NCI-H524 treated with DMSO at 0.1 percent for 48 hours (cell line): ENCODE measurements at regions not wholly inside any gene's neighbourhood (a gene's known extent, or its start where the extent isn't known, plus 50 kb on each side); places are given as distances from the start of the nearest gene placed in this dataset.

Experiments used
- DNase-seq: peaks from one replicate; lab custom pipeline; 2025; lab: John Stamatoyannopoulos, UW

DNA sequence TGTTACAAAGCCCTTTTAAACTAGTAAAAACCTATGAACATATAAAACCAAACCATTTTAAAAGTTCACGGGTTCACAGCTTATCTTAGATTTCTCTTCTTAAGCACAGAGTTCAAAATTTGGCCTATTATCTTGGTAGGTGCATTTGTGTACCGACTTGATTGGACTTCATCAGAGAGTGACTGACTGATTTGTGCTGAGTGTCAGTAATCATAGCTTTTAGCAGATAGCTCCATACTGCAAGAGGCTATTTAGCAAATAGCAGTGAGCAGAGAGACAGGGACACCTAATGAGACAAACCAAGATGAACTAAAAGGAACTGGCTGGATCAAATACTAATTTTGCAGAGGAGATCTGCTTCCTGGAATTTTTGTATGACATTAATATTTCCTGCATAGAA is 274.5 kb downstream of the PRR16 start:
- no peak for DNase-seq

DNA sequence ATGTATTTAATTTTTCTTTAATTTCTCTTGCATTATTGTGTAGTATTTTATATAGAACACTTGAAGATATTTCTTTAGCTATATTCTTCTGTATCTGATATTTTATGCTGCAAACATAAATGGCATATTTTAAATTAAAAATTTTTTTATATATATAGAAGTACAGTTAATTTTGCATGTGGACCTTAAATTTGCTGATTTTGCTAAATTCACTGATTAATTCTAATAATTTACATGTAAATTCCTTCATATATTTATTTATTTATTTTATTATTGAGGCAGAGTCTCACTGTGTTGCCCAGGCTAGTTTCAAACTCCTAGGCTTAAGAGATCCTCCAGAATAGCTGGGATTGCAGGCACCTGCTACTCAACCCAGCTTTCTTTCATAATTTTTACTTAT is 276.9 kb downstream of the PRR16 start:
- DNase-seq: no peak

DNA sequence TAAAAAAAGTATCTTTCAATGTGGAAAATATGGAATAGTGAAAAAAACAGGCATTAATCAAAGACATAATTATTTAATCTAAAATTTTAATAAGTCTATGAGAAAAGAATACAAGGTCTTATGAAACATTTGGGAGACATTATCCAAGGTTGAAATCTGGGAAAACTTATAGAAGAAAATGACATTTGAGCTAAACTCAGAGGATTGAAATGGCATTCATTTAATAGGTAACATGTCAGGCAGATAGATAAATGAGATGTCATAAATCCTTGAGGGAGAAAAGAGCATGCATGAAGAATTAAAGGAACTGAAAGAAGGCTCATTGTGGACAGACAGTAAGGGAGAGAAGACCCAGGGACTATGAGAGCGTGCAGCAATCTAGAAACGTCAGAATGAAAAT is 284.4 kb downstream of the PRR16 start:
- DNase-seq: no peak

DNA sequence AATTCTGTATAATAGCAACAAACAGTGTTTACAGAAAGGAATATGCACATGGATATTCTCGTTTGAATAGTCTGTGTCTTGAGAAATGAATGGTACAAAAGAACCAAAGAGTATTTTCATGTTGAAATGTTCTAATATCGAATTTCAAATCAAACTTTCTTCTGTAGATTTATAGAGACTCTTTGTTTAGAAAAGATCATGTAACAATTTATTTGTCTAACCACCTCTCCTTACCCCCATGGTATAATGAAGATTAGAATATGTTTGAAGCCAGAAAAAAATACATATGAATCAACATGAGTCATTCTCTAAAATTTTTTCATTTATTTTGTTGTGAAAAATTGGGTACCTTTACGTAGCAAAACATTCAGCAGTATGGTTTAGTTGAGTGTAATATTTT is 285.6 kb downstream of the PRR16 start:
- DNase-seq: no peak

DNA sequence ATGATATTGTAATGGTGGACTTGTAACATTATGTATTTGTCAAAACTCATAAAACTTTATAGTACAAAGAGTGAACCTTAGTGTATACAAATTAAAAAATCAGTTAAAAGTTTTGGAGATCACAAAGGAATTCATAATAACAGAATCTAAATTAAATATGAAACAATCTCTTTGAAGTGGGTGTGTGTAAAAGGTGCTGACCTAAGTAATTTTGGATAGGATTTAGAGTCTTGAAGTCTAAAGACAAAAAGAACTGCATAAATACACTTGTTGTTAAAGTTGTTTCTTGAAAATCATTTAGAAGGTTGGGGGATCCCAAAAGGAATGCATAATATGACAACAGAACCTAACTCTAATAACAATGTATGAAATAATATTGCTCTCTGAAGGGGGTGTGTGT is 295.5 kb downstream of the PRR16 start:
- DNase-seq: no peak

DNA sequence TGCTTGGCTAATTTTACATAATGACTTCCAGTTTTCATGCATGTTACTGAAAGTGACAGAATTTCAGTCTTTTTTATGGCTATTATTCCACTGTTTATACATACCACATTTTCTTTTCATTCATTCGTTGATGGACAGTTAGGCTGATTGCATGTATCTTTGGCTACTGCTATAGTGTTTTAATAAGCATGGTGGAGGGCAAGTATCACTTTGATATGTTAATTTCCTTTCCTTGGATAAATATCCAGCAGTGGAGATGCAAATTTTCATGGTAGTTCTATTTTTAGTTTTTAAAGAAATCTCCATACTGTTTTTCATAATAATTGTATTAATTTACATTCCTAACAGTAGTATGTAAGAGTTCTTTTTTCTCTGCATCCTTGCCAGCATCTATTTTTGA is 297.9 kb downstream of the PRR16 start:
- no peak for DNase-seq

DNA sequence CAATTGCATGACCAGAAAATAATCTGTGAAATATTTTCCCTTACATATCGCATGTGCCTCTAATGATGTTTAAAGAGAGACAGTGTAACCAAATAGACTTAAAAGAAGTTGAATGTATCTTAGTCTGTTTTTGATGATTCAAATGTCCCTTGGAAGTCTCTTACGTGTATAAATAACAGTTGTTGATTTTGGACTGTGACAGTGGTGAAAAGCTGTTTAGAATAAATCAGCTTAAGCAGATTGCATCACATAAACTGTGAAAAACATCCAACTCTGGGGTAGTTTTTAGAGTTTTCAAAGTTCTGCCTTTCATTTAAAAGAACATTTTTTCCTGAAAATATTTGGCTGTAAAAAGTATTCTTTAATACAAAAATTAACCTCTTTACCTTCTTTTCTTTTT is 301.1 kb downstream of the PRR16 start:
- no peak for DNase-seq

DNA sequence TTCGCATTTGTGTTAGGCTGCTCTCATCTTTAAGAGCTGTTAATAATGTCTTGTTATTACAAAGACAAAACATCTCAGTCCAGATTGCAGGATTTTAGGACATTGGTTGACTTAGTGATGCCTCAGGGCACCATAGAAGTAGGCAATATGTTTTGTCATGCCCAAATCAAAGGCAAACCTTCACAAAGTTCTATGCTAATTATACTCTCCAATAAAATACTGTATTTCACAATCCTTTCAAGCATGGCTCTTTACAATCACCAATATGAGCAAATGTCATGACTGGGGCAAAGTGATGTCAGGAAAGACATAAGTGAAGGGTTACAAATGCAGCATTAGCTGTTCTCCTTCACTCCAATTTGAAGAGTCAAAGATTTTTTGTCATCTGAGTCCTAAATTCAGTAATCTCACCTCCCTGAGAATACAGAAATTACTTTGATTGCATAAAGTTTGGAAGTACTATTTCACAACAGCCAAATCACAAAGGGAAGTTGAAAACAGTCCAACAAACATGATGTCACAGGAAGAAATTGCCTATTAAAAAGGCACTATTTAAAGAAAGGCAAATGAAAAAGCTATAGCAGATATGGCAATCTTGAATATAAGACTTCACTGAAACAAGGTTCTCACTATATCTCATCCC is 303.2 kb downstream of the PRR16 start:
- no peak for DNase-seq

DNA sequence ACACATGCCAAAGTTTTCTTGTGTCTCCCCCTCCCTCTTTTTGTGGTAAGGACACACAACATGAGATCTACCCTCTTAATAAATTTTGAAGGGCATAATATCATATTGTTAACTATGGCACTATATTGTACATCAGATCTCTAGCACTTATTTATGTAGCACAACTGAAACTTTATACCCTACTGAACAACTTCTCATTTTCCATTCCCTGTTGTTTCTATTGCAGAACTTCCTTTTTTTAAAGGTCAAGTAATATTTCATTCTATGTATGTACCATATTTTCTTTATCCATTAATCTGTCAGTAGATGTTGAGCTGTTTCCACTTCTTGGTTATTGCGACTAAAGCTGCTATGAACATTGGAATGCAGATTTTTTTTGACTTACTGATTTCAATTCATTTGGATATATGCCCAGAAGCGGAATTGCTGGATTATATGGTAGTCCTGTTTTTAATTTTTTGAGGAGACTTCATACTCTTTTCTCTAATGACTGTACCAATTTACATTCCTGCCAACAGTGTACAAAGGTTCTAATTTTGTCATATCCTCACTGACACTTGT is 305.3 kb downstream of the PRR16 start:
- DNase-seq: no peak

DNA sequence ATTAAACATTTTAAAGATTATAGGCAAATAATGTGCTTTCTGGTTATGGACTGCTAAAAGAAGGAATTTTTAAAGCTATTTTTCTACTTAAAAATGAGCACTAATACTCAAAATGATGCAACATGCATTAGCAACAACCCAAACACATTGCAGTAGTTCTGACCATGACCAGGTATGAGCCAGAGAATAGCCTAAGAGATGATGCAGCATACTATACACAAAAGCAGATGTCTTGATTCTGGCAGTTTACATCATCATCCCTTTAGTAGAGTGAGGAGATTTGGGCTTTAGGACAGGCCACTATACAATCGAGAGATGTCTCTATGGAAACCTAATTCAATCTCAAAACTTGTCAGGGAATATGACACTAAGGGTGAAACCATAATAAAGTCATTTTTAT is 307.1 kb downstream of the PRR16 start:
- no peak for DNase-seq

DNA sequence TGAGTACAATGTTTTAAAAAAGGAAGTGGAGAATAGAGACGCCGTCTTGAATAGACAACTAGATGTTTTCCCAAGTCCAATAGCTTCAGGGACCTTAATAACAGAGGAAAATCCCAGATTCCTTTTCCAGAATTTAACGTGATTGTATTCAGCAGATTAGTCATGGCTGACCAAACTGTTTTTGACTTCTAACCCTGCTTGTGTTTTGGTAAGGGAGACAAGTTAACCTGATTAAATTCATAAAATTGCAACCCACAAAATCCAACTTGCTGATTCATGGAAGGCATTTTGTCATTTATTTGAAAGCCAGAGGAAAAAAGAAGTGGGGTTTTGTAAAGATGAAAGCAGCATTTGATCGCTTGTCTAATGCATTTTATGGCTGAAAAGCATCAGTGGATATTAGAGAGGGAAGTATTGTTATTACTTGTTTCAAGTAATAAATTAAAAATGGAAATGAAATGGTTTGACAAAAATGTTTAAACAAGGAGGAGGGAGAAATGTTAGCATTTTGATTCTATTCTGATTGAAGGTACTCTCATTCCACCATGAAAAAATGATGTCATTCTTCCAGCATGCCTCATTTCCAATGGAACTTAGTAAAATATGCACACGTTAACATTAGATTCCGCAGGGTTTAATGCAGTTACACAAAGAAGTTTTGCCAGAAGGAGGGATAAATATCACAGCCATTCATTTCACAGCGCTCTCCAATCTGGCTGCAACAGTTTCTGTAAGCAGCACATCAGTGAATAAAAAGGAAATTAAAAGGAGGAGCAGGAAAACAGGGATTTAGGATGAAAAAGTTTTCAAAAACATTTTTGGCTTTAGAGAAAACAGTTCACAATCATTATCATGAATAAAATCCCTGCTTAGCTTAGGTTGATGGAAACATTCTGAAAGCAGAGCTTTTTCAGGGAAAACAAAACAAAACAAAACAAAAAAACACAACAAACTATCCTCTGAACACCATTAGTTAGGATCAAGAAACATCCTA is 314.7 kb downstream of the PRR16 start:
- no peak for DNase-seq

DNA sequence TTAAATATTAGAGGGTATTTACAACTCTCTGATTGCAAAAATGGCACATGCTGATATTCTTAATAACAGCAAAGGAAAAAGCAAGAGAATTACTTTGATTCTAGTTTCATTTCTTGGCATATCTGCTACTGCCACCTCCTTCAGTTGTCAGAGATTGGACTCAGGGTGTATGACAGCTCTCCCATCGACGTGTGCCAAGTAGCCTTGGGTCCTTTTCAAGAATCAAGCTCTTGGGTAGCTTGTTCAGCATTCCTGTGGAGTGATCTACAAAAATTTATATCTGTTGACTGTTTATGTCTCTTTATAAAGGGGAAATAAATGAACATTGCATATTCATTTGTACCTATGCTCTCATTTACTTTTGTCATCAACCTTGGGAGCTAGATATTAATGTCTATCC is 315.6 kb downstream of the PRR16 start:
- DNase-seq: no peak

DNA sequence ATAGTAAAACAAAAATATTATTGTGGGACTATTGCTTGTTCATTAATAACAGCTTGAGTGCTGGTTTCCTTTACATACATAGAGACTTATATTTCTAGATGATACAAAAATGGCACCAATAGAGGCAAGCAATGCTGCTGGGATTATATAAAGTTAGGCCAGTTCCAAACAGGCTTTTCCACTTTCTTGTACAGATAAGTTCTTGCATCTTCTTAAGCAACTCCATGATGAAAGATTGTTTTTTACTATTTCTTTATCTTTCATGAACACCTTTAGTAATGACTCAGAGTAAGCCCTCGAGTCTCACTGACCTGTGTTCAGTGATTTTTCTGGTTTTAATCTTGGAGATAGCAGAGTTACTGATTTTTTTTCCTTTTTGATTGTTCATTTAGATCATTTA is 324.4 kb downstream of the PRR16 start:
- DNase-seq: no peak

DNA sequence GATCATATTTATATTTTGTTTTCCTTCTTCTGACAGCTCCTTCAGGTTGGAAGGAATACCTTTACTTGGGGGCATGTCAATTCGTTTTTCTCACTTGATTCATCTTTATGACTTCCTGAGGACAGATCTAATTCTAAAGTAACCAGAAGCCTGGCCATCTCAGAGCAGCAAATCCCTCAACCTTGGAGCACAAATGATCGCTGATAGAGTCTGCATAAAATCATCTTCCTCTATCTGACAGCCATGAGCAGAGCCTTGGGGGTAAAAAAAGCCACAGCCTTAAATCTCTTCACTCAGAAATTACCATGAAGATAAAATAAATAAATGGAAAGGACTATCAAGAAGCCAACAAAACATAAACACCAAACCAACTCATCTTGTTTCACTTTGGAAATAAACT is 325.8 kb downstream of the PRR16 start:
- DNase-seq: no peak

DNA sequence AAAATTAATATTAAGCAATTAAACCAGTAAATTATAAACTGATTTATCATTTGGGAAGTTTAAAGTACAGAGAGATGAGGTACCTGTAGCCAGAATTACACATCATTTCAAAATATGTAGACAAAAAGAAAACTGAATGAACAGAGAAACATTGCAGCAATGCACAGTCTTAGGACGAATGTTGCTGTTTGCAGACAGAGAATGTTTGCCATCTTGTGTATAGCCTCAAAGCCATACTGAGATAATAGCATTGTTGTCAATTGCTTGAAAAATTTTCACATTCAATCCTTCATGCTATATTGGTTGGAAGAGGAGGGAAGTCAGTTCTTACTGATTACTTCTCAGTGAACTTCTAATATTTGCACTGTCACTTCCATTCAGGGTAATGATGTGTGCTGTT is 326.2 kb downstream of the PRR16 start:
- DNase-seq: no peak

DNA sequence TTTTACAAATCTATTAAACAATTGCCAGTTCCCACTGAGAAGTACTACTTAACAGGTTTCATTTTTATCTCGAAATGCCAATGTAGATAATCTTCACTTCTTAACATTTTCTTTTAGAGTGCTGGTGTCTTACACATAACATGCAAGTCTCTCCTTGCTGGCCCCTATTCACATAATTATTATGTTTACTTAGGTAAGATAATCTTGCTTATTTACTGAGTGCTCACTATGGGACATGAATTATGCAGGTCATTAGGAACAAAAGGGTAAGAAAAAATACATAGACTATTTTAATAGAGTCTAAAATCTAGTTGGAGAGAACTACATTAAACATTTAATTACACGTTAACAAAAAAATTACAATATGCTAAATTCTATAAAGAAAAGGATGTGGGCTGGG is 328.4 kb downstream of the PRR16 start:
- no peak for DNase-seq

DNA sequence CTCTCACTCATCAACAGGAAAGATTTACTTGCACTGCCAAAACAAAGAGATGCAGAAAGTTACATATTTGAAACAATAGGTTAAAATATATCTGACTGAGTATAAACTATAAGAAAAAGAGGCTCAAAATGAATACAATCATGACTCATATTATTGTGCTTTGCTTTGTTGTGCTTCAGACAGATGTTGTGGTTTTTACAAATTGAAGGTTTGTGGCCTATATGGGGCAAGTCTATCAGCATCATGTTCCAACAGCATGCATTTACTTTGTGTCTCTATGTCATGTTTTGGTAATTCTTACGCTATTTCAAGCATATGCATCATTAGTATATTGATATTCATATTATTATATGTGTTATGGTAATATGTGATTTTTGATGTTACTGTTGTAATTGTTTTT is 330.0 kb downstream of the PRR16 start:
- no peak for DNase-seq

DNA sequence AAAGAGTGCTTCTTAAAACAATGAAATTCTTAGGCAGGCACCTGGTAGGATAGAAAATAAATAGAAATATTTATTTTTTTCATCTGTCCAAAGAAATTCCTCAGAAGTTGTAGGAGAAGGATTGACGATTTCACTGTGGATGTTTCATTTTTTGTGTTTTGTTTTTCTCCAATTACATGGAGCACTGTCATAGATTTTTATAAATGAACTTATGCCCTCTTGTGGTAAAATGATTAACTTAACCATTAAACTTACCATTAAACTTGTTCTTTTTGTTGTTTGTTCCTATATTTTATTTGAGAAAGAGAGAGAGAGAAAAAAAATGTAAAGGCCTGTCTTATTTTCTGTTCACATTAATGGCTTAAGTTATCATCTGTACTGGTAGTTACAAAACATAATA is 339.2 kb downstream of the PRR16 start:
- DNase-seq: no peak

DNA sequence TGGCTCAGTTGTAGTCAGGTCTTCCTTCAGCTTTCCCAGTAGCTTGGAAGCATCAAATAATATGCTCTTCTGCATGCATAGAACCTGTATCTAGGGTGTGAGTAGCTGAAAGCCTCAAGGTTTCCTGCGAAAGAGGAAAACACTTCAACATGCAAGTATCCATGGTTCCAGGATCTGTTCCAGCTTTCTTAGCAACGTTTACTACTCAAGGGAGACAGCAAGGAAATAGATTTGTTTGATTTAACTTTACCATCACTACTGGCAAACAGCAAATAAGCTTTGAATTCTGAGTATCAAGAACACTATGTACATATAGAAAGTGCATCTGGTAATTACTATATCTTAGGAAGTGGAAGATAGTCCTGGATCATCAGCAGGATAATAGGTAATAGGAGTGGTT is 341.0 kb downstream of the PRR16 start:
- DNase-seq: no peak

DNA sequence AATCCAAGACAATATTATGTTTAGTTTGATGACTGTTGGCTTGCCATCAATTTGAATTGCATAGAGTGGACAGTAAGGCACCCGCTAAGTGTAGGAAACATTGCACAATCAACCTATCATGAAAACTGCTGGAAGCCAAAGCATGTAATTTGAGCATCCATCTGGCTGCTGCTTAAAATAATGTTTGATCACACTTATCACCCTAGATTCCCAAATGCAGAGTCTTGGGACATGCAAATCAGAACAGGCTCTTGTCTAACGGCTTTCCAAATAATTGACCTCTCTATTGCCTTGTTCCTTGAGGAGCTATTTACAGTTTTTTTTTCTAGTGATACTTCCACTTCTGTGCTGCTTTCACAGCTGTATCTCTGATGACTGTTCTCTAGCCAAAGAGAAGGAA is 342.1 kb downstream of the PRR16 start:
- no peak for DNase-seq

DNA sequence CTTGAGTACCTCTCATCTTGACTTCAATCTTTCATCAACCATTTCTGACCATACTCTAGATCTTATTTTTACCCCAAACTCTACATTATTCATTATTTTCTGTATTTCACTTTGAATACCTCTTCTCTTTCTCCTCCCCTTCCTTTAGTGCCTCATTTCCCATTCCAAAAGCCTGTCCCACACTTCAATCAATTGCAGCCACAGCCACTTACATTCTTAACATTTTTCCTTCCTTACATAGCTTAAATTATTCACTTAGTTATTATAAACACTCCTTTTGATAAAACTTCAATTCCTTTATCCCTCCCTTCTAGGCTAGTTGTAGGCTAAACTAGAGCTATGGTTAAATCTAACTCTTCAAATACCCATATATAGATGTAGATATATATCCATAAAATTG is 344.0 kb downstream of the PRR16 start:
- DNase-seq: no peak

DNA sequence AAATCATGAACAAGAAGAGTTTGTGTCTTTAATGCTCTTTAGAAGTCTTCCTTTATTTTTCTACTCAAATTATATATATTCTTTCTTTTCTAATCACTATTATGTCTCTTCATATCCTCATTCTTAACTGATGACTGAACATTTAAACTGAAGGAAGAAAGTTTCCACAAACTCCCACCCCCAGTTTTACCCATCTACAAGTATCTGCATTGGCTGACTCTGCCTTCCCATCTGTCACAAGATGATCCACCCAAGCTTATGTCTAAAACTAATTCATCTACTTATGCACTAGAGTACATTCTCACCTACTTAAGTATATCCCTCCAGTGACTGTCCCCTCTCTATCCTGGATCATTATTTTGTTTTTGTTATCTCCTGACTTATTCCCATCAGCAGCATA is 344.5 kb downstream of the PRR16 start:
- DNase-seq: no peak

DNA sequence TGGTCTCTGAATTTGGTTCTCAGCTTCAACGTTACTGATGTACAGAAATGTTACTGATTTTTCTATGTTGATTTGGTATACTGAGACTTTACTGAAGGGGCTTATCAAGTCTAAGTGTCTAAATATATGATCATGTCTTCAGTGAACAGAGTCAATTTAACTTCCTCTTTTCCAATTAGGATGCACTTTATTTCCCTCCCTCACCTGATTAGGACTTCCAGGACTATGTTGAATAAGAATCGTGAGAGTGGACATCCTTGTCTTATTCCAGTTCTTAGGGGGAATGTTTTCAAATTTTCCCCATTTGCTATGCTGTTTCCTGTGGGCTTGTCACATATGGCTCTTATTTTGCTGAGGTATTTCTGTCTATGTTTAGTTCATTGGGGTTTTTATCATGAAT is 349.5 kb downstream of the PRR16 start:
- no peak for DNase-seq
